H1 (cell line): ENCODE measurements at regions not wholly inside any gene's neighbourhood (a gene's known extent, or its start where the extent isn't known, plus 50 kb on each side); places are given as distances from the start of the nearest gene placed in this dataset.

Experiments used
- CTCF ChIA-PET: fragments of 300-600 bp; sonication (Branson Sonifier 250); formaldehyde crosslinking; loops from one replicate; lab custom pipeline; 2021; ENCODE audit not compliant: partially characterized antibody; lab: Charles Lee
- POLR2A ChIA-PET: fragments of 300-600 bp; sonication (Branson Sonifier 250); formaldehyde crosslinking; loops from one replicate; lab custom pipeline; 2021; ENCODE audit warnings: inconsistent platforms; ENCODE audit not compliant: partially characterized antibody; lab: Charles Lee
- DNase-seq, 2 experiments: peaks; one replicate each; pipeline versions ENCODE4 v3.0.0 to v3.0.0-alpha.2; 2010 to 2022; ENCODE audit warnings: low spot score in 2 of 2, low read depth in 1 of 2, mixed read lengths in 1 of 2
- FAIRE-seq: peaks from 2 replicates; lab custom pipeline; 2011; peaks lifted over from hg19 to GRCh38; lab: Jason Lieb, UNC
- H2AFZ ChIP-seq: 2 replicates; pipeline ENCODE4 v1.8.1; 2012; ENCODE audit warnings: low read length, inconsistent platforms
- H2AK5ac ChIP-seq: 2 replicates; pipeline ENCODE4 v1.6.1; 2013; ENCODE audit warnings: low read depth, low read length
- H2BK120ac ChIP-seq: replicated peaks from 2 replicates; pipeline ENCODE3; 2013; ENCODE audit warnings: low read depth, low read length, inconsistent platforms
- H2BK12ac ChIP-seq: 2 replicates; pipeline ENCODE4 v1.6.1; 2013; ENCODE audit warnings: low read depth, low read length
- H2BK15ac ChIP-seq: 2 replicates; pipeline ENCODE4 v1.6.1; 2013; ENCODE audit warnings: low read length
- H2BK20ac ChIP-seq: 2 replicates; pipeline ENCODE4 v1.6.1; 2013; ENCODE audit warnings: low read length
- H2BK5ac ChIP-seq: 2 replicates; pipeline ENCODE4 v1.6.1; 2013; ENCODE audit warnings: low read depth, low read length
- H3K14ac ChIP-seq: 2 replicates; pipeline ENCODE4 v1.6.1; 2013; ENCODE audit warnings: inconsistent platforms; ENCODE audit not compliant: insufficient read length
- H3K18ac ChIP-seq: 2 replicates; pipeline ENCODE4 v1.6.1; 2013; ENCODE audit warnings: low read length; ENCODE audit errors: extremely low read depth
- H3K23ac ChIP-seq: 2 replicates; pipeline ENCODE4 v1.6.1; 2013; ENCODE audit warnings: inconsistent platforms; ENCODE audit not compliant: insufficient read length
- H3K23me2 ChIP-seq: 2 replicates; pipeline ENCODE4 v1.6.1; 2013; ENCODE audit warnings: low read depth, low read length
- H3K27ac ChIP-seq: 2 replicates; pipeline ENCODE4 v1.6.1; 2011; ENCODE audit warnings: low read depth, low read length, inconsistent platforms
- H3K27me3 ChIP-seq, 4 experiments: replicated peaks in 1 of 4; 1 replicate in 1 of 4; 2 replicates in 3 of 4; pipeline versions ENCODE4 v1.6.1 to v1.8.1; 2011 to 2013; ENCODE audit warnings: low read length in 3 of 4, mild to moderate bottlenecking in 3 of 4, inconsistent platforms in 2 of 4, mixed read lengths in 2 of 4, moderate library complexity in 1 of 4; ENCODE audit not compliant: control insufficient read depth in 3 of 4, insufficient read depth in 3 of 4; ENCODE audit errors: extremely low read depth in 1 of 4
- H3K36me3 ChIP-seq, 4 experiments: 2 replicates each; pipeline versions ENCODE4 v1.6.1 to v1.8.1; 2011 to 2013; ENCODE audit warnings: mild to moderate bottlenecking in 4 of 4, low read length in 3 of 4, moderate library complexity in 2 of 4, control low read depth in 1 of 4, inconsistent platforms in 1 of 4; ENCODE audit not compliant: insufficient read depth in 4 of 4, control insufficient read depth in 2 of 4
- H3K4ac ChIP-seq: replicated peaks from 2 replicates; pipeline ENCODE3; 2013; ENCODE audit warnings: low read length, low read depth, mixed read lengths, inconsistent platforms; ENCODE audit not compliant: insufficient read length
- H3K4me1 ChIP-seq, 4 experiments: replicated peaks in 1 of 4; 1 replicate in 1 of 4; 2 replicates in 3 of 4; pipeline versions ENCODE4 v1.6.1 to v1.8.1; 2011 to 2013; ENCODE audit warnings: low read length in 3 of 4, inconsistent platforms in 2 of 4, mixed read lengths in 1 of 4; ENCODE audit not compliant: insufficient read depth in 4 of 4, control insufficient read depth in 3 of 4
- H3K4me2 ChIP-seq, 2 experiments: 2 replicates each; pipeline versions ENCODE4 v1.6.1 to v1.8.1; 2011 to 2013; ENCODE audit warnings: low read depth in 2 of 2, low read length in 2 of 2, control low read depth in 1 of 2, inconsistent platforms in 1 of 2, mild to moderate bottlenecking in 1 of 2; ENCODE audit not compliant: insufficient read depth in 1 of 2
- H3K4me3 ChIP-seq, 4 experiments: fragments of 200-600, 300-600 bp in 1 of 4; sonication (generic), shearing (Covaris generic), sonication (Bioruptor Twin) in 1 of 4; 2 replicates each; pipeline versions ENCODE4 v1.5.1 to v1.8.1; 2011 to 2016; ENCODE audit warnings: low read length in 4 of 4, low read depth in 3 of 4, control low read depth in 2 of 4, inconsistent platforms in 2 of 4, mild to moderate bottlenecking in 2 of 4, mixed read lengths in 1 of 4, moderate library complexity in 1 of 4; ENCODE audit not compliant: insufficient read depth in 2 of 4; ENCODE audit errors: extremely low read depth in 1 of 4
- H3K56ac ChIP-seq: replicated peaks from 2 replicates; pipeline ENCODE3; 2013; ENCODE audit warnings: low read depth, mild to moderate bottlenecking, mixed read lengths, low read length, inconsistent platforms; ENCODE audit not compliant: insufficient read length
- H3K79me1 ChIP-seq: 2 replicates; pipeline ENCODE4 v1.6.1; 2013; ENCODE audit warnings: low read depth, low read length, control low read depth
- H3K79me2 ChIP-seq, 2 experiments: 2 replicates each; pipeline versions ENCODE4 v1.6.1 to v1.8.1; 2012 to 2013; ENCODE audit warnings: low read length in 2 of 2, mild to moderate bottlenecking in 2 of 2, inconsistent platforms in 1 of 2; ENCODE audit not compliant: insufficient read depth in 2 of 2, control insufficient read depth in 1 of 2
- H3K9ac ChIP-seq, 4 experiments: replicated peaks in 1 of 4; 1 replicate in 1 of 4; 2 replicates in 3 of 4; pipeline versions ENCODE4 v1.6.1 to v1.8.1; 2011 to 2013; ENCODE audit warnings: low read depth in 3 of 4, low read length in 3 of 4, control low read depth in 2 of 4, mild to moderate bottlenecking in 2 of 4, moderate library complexity in 2 of 4, inconsistent platforms in 1 of 4; ENCODE audit errors: extremely low read depth in 1 of 4
- H3K9me3 ChIP-seq, 2 experiments: 2 replicates each; pipeline versions ENCODE4 v1.6.1 to v1.8.1; 2012 to 2013; ENCODE audit warnings: mild to moderate bottlenecking in 2 of 2, moderate library complexity in 2 of 2, control low read depth in 1 of 2, inconsistent platforms in 1 of 2, low read depth in 1 of 2, low read length in 1 of 2, mixed read lengths in 1 of 2; ENCODE audit not compliant: insufficient read depth in 2 of 2
- H4K20me1 ChIP-seq, 2 experiments: replicated peaks in 1 of 2; 2 replicates each; pipeline versions ENCODE3 to v1.8.1; 2011 to 2013; ENCODE audit warnings: inconsistent platforms in 2 of 2, low read length in 2 of 2, mild to moderate bottlenecking in 1 of 2; ENCODE audit not compliant: insufficient read depth in 2 of 2, control insufficient read depth in 1 of 2
- H4K5ac ChIP-seq: 2 replicates; pipeline ENCODE4 v1.6.1; 2013; ENCODE audit warnings: low read length, low read depth, mixed read lengths, inconsistent platforms; ENCODE audit not compliant: insufficient read length
- H4K8ac ChIP-seq: 2 replicates; pipeline ENCODE4 v1.8.0; 2013; ENCODE audit warnings: mild to moderate bottlenecking, moderate library complexity, low read length, inconsistent platforms; ENCODE audit not compliant: insufficient read depth; ENCODE audit errors: extremely low read depth
- H4K91ac ChIP-seq: replicated peaks from 2 replicates; pipeline ENCODE3; 2013; ENCODE audit warnings: low read length, mixed read lengths, inconsistent platforms; ENCODE audit not compliant: insufficient read length
- CBX5 ChIP-seq: fragments of 300-800, 300-1000 bp; sonication (generic); IDR thresholded peaks from 2 replicates; pipeline ENCODE4 v1.7.1; 2016; ENCODE audit warnings: antibody characterized with exemption, low read length, low read depth
- EP300 ChIP-seq, 2 experiments: IDR thresholded peaks; 1 replicate in 1 of 2; 2 replicates in 1 of 2; pipeline ENCODE4 v1.6.1; 2011 to 2012; ENCODE audit warnings: low read depth in 2 of 2, low read length in 2 of 2, mild to moderate bottlenecking in 2 of 2, borderline replicate concordance in 1 of 2, inconsistent platforms in 1 of 2, moderate library complexity in 1 of 2
- TAF7 ChIP-seq: optimal IDR thresholded peaks from 2 replicates; pipeline ENCODE3; 2011; ENCODE audit warnings: low read depth, mild to moderate bottlenecking, inconsistent platforms, low read length, moderate library complexity, borderline replicate concordance
- WGBS, 2 experiments: shearing (Covaris generic) in 1 of 2; methylation state at CpG; one replicate each; pipeline versions ENCODE4 v1.1.6 to v1.1.7; 2013 to 2015; ENCODE audit warnings: low lambda C conversion rate in 2 of 2, mixed read lengths in 2 of 2, inconsistent platforms in 1 of 2, low coverage in 1 of 2, missing lambda C conversion rate in 1 of 2; ENCODE audit not compliant: insufficient replicate concordance in 2 of 2, insufficient coverage in 1 of 2, insufficient read length in 1 of 2; ENCODE audit errors: extremely low coverage in 1 of 2, missing lambda C conversion rate in 1 of 2; 5-methylcytosine and 5-hydroxymethylcytosine counted together

GRCh38 chr1:94593611-94594010 is 52.1 kb upstream of the F3 start:
- peak in 1 of 2 experiments; percentile 37 for DNase-seq
- TF ChIP-seq TAF7, result no peak
- TF ChIP-seq EP300 (IDR thresholded peaks at IDR 0.05; ENCODE audit: borderline replicate concordance in 1 of 2, low read depth in 2 of 2, low read length in 2 of 2), result no peak
- no peak for TF ChIP-seq CBX5
- Histone ChIP-seq H3K27me3 (no peaks in the 10 kb centered on the region), H3K9ac (no peak overlapping the region), H3K9me3 (no peaks in the 10 kb centered on the region), H3K18ac (no peak overlapping the region), H3K56ac (no peak overlapping the region), H4K91ac (no peak overlapping the region), H2BK15ac (no peak overlapping the region), H4K8ac (no peak overlapping the region), H3K23ac (no peak overlapping the region), H2BK120ac (no peak overlapping the region), H3K79me2 (no peaks in the 10 kb centered on the region), H2AFZ (no peak overlapping the region), H4K20me1 (no peaks in the 10 kb centered on the region), H3K23me2 (no peaks in the 10 kb centered on the region), H3K14ac (no peak overlapping the region), H2BK5ac (no peak overlapping the region), H4K5ac (no peak overlapping the region), H3K36me3 (no peaks in the 10 kb centered on the region), H3K4me1 (no peaks in the 10 kb centered on the region; a peak in 1 of 7 replicates), H3K4ac (no peak overlapping the region), H3K27ac (no peak overlapping the region), H2BK20ac (no peak overlapping the region), H3K4me3 (no peak overlapping the region), H3K4me2 (no peak overlapping the region), H3K79me1 (no peaks in the 10 kb centered on the region), H2AK5ac (no peak overlapping the region), H2BK12ac (no peak overlapping the region)
- FAIRE-seq, result no peak
- 76% methylated on average over 8 of the region's 8 CpGs; no CpG with 5 or more reads in 1 of the 2 experiments for WGBS, 2 experiments
- POLR2A ChIA-PET, result interaction anchor here (1.2 to 1.5 kb wide), 2 partner anchors 9 to 11 kb away, joined by 4 read pairs; no protein-coding TSS in a partner anchor
- CTCF ChIA-PET, result interaction anchor here (0.7 to 15.5 kb wide), 12 partner anchors 10 to 450 kb away, joined by 3 to 148 read pairs (median 4); partner anchors contain the start of gene F3
